ENCODE measurements at regions not wholly inside any gene's neighbourhood (a gene's known extent, or its start where the extent isn't known, plus 50 kb on each side); places are given as distances from the start of the nearest gene placed in this dataset.

DNA sequence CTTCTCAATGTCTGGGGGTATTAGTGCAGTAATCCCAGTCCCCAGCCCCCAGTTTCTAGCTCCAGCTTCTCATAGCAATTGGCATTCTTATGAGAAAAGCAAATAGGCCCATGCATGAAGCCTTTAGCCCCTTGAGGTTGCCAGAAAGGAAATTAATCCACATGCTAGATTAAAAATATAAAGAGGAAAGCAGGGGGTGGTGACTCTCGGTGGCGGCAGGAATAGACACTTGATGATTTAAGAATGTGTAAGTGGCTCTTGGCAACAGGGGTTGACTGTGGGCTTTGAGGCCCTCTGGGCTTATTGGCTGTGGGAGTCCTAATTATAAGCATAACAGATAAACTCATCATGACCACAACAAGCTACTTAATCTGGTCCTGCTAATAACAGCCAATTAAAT, 1367.3 kb upstream of the FLRT2 start:
- no peak for DNase-seq

DNA sequence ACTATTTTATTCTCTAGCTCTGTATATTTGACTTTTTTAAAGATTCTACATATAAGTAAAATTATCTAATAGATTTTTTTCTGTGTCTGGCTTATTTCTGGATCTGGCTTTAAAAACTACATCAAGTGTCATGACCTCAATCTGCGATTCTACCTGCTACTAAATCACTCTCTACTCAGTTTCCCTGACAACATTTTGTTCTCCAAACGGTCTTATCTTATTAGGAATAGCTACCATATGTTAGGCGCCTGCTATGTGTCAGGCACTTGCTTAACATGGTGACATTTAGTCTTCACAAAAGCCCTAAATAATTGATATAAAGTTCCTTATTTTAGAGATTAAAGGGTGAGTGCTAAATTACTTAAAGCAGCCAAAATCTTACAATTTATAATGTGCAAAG, 1362.9 kb upstream of the FLRT2 start:
- DNase-seq: no peak

DNA sequence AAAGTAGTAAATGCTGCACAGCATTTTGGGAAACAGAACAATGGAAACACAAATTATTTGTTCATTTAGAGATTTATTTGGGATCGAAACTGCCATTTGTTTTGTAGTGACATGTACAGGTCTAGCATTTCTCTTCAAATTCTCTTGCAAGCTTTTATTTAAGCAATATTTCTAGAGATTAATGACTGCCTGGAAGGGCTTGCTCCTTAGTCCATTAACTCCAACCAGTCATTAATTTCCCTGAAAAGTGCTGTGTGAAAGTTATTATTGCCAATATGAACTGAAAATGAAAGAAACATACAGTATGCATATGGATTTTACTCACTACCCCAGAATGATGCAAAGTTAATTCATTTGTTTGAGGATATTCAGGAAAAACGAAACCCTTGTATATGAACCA, 1349.6 kb upstream of the FLRT2 start:
- no peak for DNase-seq

DNA sequence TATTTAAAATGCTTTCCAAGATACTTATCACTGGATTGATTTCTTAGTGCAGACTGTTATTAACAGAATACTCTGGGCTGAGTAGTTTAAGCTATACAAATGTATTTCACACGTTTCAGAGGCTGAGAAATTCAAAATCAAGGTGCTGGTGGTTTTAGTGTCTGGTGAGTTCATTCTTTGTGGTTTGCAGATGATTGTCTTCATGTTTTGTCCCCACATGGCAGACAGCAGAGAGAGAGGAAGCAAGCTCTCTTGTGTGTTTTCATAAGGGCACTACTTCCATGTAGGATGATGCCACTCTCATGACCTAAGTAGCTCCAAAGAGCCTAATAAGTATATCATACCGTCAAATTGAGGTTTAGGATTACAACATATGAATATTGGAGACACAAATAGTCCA, 1348.9 kb upstream of the FLRT2 start:
- no peak for DNase-seq

DNA sequence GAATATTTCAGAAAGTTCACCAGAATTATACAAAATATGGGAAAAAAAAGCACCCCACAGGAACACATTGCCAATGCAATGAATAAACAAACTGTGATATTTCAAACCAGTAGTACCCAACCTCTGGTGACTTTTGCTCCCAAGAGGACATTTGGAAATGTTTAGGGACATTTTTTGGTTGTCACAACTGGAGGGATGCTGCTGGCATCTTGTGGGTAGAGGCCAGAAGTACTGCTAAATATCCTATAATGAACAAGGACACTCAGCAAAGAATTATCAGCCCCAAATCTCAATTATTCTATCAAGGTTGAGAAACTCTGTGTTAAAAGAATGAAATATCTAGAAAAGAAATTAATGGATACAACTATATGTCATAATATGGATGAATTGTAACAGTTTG, 1334.4 kb upstream of the FLRT2 start:
- DNase-seq: no peak

DNA sequence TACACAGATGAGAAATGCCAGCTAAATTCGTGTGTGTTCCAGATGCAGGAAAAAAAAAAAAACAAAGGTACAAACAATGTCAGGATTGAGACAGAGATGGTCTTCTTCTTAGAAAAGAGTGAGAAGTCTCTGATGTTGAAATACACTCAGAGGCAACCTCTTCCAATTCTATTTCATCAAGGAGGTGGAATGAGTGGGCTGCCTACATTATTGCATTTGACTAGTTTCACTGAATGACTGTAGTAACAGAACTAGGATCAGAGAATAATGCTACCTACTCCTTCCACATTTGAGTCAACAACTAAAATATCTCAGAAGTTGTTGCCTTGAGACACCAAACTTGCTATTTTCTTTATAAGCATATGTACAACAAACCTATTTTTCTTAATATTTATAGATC, 1332.2 kb upstream of the FLRT2 start:
- no peak for DNase-seq

DNA sequence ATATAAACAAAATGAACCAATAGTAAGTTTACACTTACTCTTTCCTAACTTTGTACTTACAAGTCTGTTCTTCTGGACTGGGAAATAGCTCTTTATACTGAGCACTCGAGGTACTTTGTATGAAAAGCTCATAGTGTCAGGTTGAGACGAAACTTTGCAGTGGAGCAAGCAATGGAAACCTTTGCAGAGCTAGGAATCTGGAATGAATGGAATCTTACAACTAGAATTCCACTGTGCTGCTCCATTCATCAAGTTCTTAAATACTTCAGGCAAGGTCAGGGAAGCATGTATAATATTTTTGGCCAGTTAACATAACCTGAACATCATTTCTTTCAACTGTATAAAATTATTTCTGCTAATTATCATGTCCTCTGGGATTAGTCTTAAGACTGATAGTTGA, 1327.5 kb upstream of the FLRT2 start:
- DNase-seq: no peak

DNA sequence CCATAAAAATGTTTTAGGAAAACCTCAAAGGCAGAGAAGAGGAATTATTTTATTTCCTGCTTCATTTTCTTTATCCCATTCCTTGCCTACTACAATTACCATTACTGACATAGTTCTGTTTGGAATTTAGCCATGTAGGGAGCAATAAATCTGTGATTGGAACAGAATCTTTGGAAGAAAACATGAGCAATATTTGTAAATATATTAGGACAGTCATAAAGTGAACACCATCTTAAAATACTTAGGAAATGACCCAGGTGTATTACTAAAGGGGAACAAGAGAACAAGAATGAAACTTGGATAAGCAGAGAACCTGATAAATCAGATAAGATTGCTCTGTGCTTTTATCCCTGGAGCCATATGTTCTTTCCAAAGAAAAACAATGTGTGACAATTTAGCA, 1326.0 kb upstream of the FLRT2 start:
- DNase-seq: no peak

DNA sequence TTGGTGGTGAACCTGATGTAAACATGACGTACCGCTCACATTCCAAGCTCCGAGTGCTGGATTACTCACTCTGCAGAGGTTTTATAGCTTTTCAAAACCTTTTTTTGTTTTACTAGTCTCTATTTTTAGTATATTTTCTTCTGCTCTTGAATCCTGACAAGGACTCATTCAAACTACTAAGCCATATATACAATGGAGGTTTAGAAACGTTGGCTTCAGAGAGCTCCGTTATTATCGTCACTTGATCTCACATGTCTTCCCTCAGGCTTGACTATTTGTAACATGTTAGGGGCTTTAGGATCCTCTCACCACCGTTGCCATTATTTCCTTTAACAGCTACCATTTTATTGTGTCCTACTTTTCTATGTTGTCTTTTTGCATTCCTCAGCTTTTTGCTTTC, 1321.5 kb upstream of the FLRT2 start:
- no peak for DNase-seq

DNA sequence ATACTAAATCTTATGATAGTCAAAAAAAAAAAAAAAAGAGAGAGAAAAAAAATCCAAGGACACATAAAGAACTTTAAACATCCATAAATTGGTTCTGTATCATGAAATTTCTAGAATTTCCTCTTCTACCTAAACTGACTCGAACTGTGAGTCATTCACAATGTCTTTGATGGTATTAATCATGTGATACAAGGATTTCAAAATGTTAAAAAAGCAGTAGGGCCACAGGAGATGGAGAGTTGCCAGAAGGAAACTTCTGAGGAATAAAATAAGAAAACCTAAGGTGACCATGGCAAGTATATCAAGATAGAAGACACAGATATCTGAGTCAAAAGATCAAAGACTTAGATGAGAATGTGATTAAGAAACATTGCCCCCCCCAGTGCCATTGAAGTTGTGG, 1320.9 kb upstream of the FLRT2 start:
- no peak for DNase-seq

DNA sequence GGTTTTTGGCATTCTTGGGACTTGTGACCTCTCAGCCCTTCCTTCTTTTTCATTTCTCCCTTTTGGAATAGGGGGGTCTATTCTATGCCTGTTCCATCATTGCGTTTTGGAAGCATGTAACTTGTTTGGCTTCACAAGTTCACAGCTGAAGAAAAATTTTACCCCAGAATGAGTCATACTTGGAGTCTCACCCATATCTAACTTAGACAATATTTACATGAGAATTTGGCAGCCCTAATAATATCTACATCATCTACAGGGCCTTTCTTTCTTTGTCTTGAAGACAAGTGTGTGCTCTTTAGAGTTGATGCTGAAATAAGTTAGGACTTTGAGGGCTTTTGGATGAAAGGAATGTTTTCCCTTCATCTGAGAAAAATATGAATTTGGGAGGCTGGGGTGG, 1312.9 kb upstream of the FLRT2 start:
- DNase-seq: no peak

DNA sequence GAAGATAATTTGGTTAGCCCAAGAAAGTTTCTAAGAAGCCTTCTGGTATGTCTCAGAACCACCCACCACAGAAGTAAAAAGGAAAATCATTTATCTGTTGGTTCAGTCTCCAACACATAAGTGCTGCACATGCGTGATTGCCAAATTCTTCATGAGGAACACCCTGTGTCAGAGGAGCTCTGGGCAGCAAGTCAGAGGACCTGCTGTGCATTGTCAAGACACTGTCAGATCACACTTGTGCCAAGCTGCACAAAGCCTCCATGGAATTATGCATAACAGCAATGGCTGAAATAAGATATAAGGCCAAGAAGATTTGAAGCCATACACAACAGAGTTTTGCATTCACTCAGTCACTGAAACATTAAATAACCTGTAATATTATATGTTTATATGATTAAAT, 1304.7 kb upstream of the FLRT2 start:
- DNase-seq: no peak

DNA sequence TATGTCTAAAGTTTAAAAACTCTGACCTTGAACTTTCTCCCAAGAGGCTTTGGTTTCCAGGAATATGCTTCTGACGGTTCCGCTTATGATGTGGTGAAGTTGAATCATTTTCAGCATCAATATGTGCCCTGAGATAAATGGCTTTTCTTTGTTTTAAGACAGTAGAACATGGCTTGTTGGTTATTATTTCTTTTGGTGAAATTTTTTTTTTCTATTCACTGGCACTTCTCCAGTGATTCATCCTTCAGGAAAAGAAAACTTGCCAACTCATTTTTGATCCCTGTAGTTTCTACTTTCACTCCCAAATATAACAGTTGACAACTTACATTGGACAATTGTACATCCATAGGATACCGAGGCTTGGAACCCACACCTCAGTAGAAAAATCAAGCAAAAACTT, 1301.2 kb upstream of the FLRT2 start:
- DNase-seq: no peak

DNA sequence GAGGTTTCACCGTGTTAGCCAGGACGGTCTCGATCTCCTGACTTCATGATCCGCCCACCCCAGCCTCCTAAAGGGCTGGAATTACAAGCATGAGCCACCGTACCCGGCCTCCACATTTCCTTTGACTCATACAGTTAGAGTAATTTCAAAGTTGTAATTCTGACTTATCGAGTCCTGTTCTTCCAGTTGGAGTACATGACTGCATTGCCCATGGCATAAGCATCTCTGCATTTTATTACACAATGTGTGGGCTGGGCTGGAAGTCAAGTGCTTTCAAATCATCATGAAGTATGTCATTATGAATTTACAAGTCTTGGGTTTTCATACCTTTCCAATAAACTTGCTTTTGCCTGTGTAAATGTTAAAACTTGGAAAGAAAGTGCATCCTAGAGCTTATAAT, 1295.7 kb upstream of the FLRT2 start:
- DNase-seq: no peak

DNA sequence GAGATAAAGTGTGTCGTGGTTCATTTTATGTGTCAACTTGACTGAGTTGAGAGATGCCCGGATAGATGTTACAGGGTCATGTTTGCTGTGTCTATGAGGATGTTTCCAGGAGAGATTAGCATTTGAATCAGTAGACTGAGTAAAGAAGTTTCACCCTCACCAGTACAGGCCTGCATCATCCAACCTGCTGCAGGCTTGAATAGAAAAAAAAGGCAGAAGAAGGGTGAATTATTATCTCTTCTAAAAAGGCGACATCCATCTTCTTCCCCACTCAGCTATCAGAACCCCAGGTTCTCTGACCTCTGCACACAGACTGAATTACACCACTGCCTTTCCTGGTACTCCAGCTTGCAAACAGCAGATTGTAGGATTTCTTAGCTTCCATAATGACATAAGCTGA, 1293.7 kb upstream of the FLRT2 start:
- DNase-seq: no peak

DNA sequence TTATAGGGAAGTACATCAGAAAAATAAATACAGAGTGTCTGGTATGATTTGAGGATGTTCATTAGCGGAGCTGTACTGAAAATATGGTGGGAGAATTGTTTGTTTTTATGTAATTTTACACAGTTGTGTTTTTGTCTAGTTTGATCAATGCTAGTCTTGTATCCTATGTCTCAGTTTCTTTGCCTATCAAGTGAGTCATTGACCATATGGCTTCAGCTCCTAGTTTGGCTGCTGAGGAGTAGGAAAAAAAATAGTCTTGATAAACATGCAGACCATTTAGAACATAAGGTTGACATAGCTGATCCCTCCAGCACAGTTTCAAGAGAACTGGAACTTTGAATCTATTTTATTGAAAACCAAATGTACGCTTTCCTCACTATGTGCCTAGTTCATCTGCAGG, 1292.1 kb upstream of the FLRT2 start:
- no peak for DNase-seq

DNA sequence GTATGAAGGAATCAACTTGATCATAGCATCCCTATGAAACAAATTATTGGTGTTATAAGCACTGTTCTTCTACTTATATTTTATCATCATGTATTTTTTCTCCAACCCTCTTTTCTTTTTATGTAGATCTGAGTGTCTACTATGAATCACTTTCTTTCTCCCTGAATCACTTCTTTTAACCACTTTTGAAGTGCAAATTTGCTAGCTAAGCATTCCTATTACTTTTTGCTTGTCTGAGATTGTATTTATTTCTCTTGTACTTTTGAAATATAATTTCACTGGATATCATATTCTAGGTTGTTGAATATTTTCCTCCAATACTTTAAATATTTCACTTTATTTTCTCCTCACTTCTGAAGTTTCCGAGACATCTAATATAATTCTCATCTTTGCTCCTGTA, 1282.3 kb upstream of the FLRT2 start:
- no peak for DNase-seq

DNA sequence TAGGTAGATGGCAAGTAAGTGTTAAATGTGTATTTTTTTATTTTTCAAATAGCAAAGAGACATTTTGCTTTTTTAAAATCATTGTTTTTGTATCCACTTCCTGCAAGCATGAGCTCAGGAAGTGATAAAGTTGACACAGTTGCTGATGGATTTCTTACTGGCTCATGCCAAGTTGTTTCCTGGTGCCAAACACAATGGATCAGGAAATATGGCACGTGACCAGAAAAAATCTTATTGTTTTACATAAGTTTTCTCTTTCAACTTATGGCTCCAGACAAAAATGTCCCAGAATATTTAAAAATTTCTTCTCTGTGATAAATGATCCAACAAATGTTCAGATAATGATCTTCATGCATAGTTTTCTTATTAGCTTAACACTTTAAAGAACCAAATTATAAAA, 1279.1 kb upstream of the FLRT2 start:
- DNase-seq: no peak

DNA sequence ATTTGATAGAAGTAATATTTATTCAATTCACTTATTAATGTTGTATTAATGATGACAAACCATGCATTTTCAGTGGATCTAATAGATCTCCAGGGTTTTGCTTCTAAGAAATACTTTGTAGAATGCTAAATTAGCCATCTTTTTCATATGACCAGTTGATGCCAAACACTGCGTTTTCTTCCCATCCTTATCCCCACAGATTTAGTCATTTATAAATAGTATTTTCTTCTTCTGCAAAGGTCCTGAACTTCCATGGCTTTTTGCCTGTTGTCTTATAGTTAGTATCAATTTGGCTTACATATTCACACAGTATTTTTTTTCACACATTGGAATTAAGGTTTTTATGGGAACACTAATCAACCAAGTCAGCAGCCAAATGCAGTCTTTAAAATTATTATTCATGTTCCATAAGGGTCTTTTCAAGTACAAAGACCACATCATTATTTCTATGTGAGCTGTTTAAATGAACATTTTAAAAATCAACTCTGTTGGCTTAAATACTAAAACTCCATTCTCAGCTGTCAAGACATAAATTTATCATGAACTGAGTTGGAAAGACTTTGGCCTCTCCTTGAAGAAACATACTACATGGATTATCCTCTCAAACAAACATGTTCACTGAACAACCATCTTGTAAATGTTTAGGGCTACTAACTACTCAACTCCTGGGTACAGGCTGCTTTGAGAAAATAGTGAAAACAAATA, 1278.4 kb upstream of the FLRT2 start:
- no peak for DNase-seq

DNA sequence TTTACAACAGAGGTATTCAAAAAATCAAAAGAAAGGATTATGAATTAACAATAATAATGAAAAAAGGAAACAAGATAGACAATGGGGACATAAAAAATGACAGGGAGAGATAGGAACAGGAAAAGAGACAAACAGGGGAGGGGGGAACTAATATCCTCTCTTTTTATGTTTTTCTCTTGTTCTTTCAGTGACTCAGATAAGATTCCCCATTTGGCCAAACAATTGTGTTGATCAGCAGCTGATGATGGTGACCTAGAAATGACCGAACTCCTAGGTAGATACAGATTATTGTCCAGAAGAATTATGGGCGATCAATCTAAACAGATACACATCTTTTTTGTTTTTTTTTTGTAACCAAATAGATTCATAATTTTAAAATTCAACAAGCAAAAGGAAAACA, 1277.2 kb upstream of the FLRT2 start:
- DNase-seq: no peak

DNA sequence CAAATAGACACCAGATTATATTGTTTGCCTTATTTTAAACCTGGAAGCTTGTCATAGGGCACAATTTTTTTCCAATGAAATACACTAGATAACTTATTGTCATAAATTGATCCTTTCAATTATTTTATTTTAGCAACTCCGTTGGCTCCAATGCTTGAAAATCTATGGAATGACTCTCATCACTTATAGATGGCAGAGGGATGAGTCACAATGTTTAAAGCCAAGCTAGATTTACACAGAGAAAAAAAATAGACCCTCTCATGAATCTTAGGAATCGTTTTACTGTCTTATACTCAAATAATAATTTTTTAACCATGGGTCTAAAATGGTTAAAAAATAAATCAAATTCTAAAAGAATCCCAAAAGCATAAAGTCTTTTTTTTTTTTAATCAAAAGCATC, 1276.6 kb upstream of the FLRT2 start:
- no peak for DNase-seq

DNA sequence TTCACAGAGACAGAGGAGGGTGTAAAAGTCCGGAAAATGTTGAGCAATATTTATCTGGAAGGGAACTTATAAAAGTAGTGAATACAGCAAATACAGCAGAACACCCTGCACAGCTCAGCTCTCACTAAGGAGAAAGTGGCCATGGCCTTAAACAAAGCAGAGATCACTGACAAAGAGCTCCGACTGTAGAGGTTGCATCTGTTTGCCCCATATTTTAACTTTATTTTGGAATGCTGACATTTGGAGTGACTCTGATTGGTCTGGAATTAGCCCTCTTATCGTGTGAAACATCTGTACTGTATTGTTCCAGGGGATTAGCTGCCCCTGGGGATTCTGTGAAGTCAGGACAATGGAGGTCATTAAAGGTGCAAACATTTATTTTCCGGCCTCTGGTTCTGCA, 1275.7 kb upstream of the FLRT2 start:
- DNase-seq: peak in 1 of 2 experiments; percentile 25

DNA sequence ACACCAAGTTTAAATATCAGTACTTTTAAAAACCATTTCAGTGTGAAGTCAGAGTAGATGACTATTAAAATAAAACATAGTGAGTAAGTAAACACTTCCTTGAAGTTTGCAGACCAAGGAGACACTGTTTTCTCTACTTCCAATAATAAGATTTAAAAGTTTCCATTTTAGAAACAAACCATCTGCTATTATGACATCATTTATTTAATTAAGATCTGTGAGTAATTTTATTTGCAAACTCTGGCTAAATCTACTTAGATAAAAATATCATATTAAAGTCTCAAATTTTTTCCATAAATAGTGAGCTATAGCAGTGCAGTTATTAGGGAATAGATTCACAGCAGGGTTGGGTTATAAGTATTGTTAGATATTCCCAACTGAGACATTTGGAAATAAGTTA, 1267.0 kb upstream of the FLRT2 start:
- DNase-seq: no peak

DNA sequence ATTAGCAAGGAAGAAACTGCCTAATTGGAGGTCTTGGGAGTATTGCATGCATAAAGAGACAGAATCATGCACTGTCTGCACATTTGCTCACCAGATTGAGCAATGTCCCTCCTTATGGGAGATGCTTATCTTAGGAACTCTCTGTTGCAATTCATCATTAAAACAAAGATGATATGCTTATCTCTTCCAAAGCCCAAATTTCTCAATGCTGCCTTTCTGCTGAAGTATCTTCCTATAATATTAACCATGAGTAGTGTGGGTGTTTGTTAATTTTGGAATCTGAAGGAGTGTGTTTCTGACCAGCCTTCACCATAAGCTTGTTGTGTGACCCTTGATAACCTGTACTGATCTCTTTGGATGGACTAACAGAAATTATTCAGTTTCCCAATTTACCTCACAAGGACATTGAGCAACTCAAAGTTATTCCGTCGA, 1257.6 kb upstream of the FLRT2 start:
- no peak for DNase-seq

DNA sequence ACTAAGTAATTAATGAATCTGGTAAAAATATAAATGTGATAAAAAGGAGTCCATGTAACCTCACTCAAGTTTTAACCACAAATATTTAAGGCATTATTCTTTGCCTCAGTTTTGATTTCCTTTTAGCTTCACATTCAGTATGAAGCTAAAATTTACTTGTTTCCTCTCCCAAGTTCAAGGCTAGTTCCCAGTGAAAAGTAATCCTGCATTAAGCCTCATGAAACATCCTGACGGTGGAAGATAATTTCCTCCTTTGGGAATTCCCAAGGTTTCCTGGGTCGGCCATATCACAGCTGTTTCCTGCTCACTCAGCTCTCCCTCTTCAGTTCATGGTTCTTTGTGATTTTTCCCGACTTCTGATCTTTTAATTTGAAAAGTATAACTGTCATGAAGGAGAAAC, 1256.8 kb upstream of the FLRT2 start:
- DNase-seq: no peak

DNA sequence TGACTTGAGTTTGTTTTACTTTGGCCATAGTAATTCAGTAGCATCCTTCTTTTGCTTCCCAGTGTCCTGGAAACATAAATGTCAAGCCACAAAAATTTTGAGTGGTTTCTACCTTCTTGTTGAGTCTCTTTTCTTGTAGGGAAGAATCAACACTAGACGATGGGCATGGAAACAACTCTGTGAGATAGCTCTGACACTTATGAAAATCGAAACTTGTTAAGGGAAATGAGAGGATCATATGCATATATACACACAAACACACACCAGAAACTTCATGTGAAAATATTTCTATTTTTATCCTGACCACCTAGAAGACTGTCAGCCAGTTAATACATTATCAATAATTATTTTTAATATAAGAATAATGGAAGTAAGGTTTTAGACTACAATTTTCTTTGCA, 1247.3 kb upstream of the FLRT2 start:
- DNase-seq: no peak

Measured in NCI-H1930 (cell line).